IMR-90 (cell line): ENCODE measurements at regions not wholly inside any gene's neighbourhood (a gene's known extent, or its start where the extent isn't known, plus 50 kb on each side); places are given as distances from the start of the nearest gene placed in this dataset.

Source experiments
- ATAC-seq: fragments of 200-7000 bp; cut with Tn5 transposase; 2 replicates; pipeline ENCODE4 v1.9.1; 2020; ENCODE audit warnings: low read depth, mild to moderate bottlenecking, moderate library complexity
- BruUV-seq: library from RNA; stranded (reverse); fragments of 400-500 nt; replicated peaks from 2 replicates; lab custom pipeline; 2021; lab: Mats Ljungman, UMichigan
- CTCF ChIA-PET: fragments of 300-600 bp; formaldehyde crosslinking; extraction: SDS; loops from one replicate; lab custom pipeline; 2021; ENCODE audit warnings: antibody characterized with exemption; lab: Yijun Ruan, JAX
- POLR2A ChIA-PET: fragments of 300-600 bp; sonication (Branson Sonifier 250); formaldehyde crosslinking; loops from one replicate; lab custom pipeline; 2022; ENCODE audit warnings: antibody characterized with exemption; ENCODE audit not compliant: unreplicated experiment; lab: Charles Lee
- DNase-seq: peaks from one replicate; pipeline ENCODE4 v3.0.0; 2013
- H2AFZ ChIP-seq: replicated peaks from 2 replicates; pipeline ENCODE3; 2013; ENCODE audit warnings: low read length, mild to moderate bottlenecking; ENCODE audit not compliant: poor library complexity
- H2AK5ac ChIP-seq: 2 replicates; pipeline ENCODE4 v1.6.1; 2013; ENCODE audit warnings: low read depth, low read length, inconsistent platforms
- H2AK9ac ChIP-seq: replicated peaks from 2 replicates; pipeline ENCODE3; 2013; ENCODE audit warnings: mild to moderate bottlenecking, low read depth, low read length, moderate library complexity; ENCODE audit not compliant: poor library complexity
- H2BK120ac ChIP-seq: 2 replicates; pipeline ENCODE4 v1.6.1; 2013; ENCODE audit warnings: low read depth, low read length, inconsistent platforms
- H2BK15ac ChIP-seq: 3 replicates; pipeline ENCODE4 v1.6.1; 2013; ENCODE audit warnings: low read depth, low read length, inconsistent platforms
- H2BK20ac ChIP-seq: 2 replicates; pipeline ENCODE4 v1.6.1; 2013; ENCODE audit warnings: low read depth, mild to moderate bottlenecking, inconsistent platforms, low read length, moderate library complexity
- H2BK5ac ChIP-seq: 2 replicates; pipeline ENCODE4 v1.6.1; 2013; ENCODE audit warnings: mild to moderate bottlenecking, low read depth, low read length, inconsistent platforms; ENCODE audit not compliant: poor library complexity, severe bottlenecking
- H3K14ac ChIP-seq: replicated peaks from 2 replicates; pipeline ENCODE4 v1.6.1; 2013; ENCODE audit warnings: low read depth, low read length, inconsistent platforms
- H3K18ac ChIP-seq: 2 replicates; pipeline ENCODE4 v1.6.1; 2013; ENCODE audit warnings: low read depth, low read length, control low read depth
- H3K23ac ChIP-seq: 2 replicates; pipeline ENCODE4 v1.6.1; 2013; ENCODE audit warnings: low read depth, low read length, inconsistent platforms
- H3K27ac ChIP-seq: 2 replicates; pipeline ENCODE4 v1.5.1; 2013; ENCODE audit warnings: mild to moderate bottlenecking, control low read depth, low read length; ENCODE audit not compliant: insufficient read depth
- H3K27me3 ChIP-seq: 2 replicates; pipeline ENCODE4 v1.6.1; 2013; ENCODE audit warnings: low read length; ENCODE audit not compliant: control insufficient read depth, insufficient read depth
- H3K36me3 ChIP-seq: 2 replicates; pipeline ENCODE4 v1.6.1; 2013; ENCODE audit warnings: low read length, mixed read lengths; ENCODE audit not compliant: control insufficient read depth, insufficient read depth
- H3K4ac ChIP-seq: 2 replicates; pipeline ENCODE4 v1.6.1; 2013; ENCODE audit warnings: low read depth, low read length, inconsistent platforms
- H3K4me1 ChIP-seq: 2 replicates; pipeline ENCODE4 v1.6.1; 2013; ENCODE audit warnings: low read length, mixed read lengths; ENCODE audit not compliant: control insufficient read depth, insufficient read depth
- H3K4me2 ChIP-seq: 2 replicates; pipeline ENCODE4 v1.6.1; 2013; ENCODE audit warnings: low read depth, mild to moderate bottlenecking, control low read depth, low read length, moderate library complexity
- H3K4me3 ChIP-seq: 2 replicates; pipeline ENCODE4 v1.5.1; 2013; ENCODE audit warnings: low read depth, mild to moderate bottlenecking, control low read depth, low read length, moderate library complexity; ENCODE audit not compliant: insufficient read depth
- H3K56ac ChIP-seq: 2 replicates; pipeline ENCODE4 v1.6.1; 2013; ENCODE audit warnings: low read length, inconsistent platforms; ENCODE audit not compliant: insufficient read depth; ENCODE audit errors: extremely low read depth
- H3K79me1 ChIP-seq, 2 experiments: 2 replicates each; pipeline ENCODE4 v1.6.1; 2013; ENCODE audit warnings: low read length in 2 of 2, inconsistent platforms in 1 of 2, low read depth in 1 of 2
- H3K9ac ChIP-seq: 2 replicates; pipeline ENCODE4 v1.6.1; 2013; ENCODE audit warnings: low read depth, low read length, control low read depth
- H3K9me1 ChIP-seq: 2 replicates; pipeline ENCODE4 v1.6.1; 2013; ENCODE audit warnings: low read length, inconsistent platforms; ENCODE audit not compliant: insufficient read depth
- H3K9me3 ChIP-seq: 2 replicates; pipeline ENCODE4 v1.6.1; 2013; ENCODE audit warnings: low read length; ENCODE audit not compliant: control insufficient read depth, insufficient read depth
- H4K20me1 ChIP-seq: 2 replicates; pipeline ENCODE4 v1.6.1; 2013; ENCODE audit warnings: low read length, inconsistent platforms; ENCODE audit not compliant: insufficient read depth
- H4K5ac ChIP-seq: 2 replicates; pipeline ENCODE4 v1.6.1; 2013; ENCODE audit warnings: mild to moderate bottlenecking, low read depth, low read length, control low read depth
- H4K8ac ChIP-seq, 2 experiments: 2 replicates each; pipeline ENCODE4 v1.6.1; 2013; ENCODE audit warnings: low read depth in 2 of 2, low read length in 2 of 2, control low read depth in 1 of 2, inconsistent platforms in 1 of 2
- H4K91ac ChIP-seq: 2 replicates; pipeline ENCODE4 v1.6.1; 2013; ENCODE audit warnings: low read depth, low read length, inconsistent platforms; ENCODE audit not compliant: insufficient read depth
- ELK1 ChIP-seq: fragments of 150-350 bp; IDR thresholded peaks from 2 replicates; pipeline ENCODE4 v1.6.1; 2016; ENCODE audit warnings: low read depth, mild to moderate bottlenecking, low read length, moderate library complexity, borderline replicate concordance
- MXI1 ChIP-seq: IDR thresholded peaks from 2 replicates; pipeline ENCODE4 v1.6.1; 2012; ENCODE audit warnings: low read depth, mild to moderate bottlenecking, low read length, moderate library complexity, borderline replicate concordance
- NFE2L2 ChIP-seq: fragments of 150-350 bp; IDR thresholded peaks from 2 replicates; pipeline ENCODE4 v1.6.1; 2016; ENCODE audit warnings: low read depth, mild to moderate bottlenecking, low read length
- POLR2A ChIP-seq: IDR thresholded peaks from 2 replicates; pipeline ENCODE4 v1.6.1; 2012; ENCODE audit warnings: mild to moderate bottlenecking, low read depth, low read length
- RAD21 ChIP-seq: IDR thresholded peaks from 2 replicates; pipeline ENCODE4 v1.6.1; 2012; ENCODE audit warnings: low read length, improper control_type of control experiment
- RCOR1 ChIP-seq: IDR thresholded peaks from 2 replicates; pipeline ENCODE4 v1.6.1; 2012; ENCODE audit warnings: mild to moderate bottlenecking, low read length, improper control_type of control experiment; ENCODE audit not compliant: insufficient replicate concordance
- RFX5 ChIP-seq: IDR thresholded peaks from 2 replicates; pipeline ENCODE4 v1.8.0; 2012; ENCODE audit warnings: low read depth, mild to moderate bottlenecking, low read length, moderate library complexity
- WGBS, 2 experiments: methylation state at CpG; one replicate each; pipeline versions ENCODE4 v1.1.5 to v1.1.7; 2013; ENCODE audit warnings: missing lambda C conversion rate in 2 of 2; ENCODE audit not compliant: insufficient read length in 1 of 2; ENCODE audit errors: extremely low coverage in 2 of 2; 5-methylcytosine and 5-hydroxymethylcytosine counted together
- dilution Hi-C: fragments of 300-500 bp; cut with HindIII; formaldehyde crosslinking; loops from one replicate; pipeline ENCODE4 v1.14.3; 2018; ENCODE audit warnings: low sequenced_read_pairs; ENCODE audit not compliant: unreplicated experiment
- in situ Hi-C: fragments of 300-500 bp; cut with MboI; formaldehyde crosslinking; loops from 3 replicates; pipeline ENCODE4 v1.14.3; 2019; ENCODE audit warnings: low sequenced_read_pairs, inconsistent platforms, mixed read lengths
- intact Hi-C: fragments of 100-400 bp; cut with micrococcal nuclease; formaldehyde crosslinking; loops from 2 replicates; pipeline ENCODE4 v1.10.0; 2022
- TF ChIP-seq, protein P1 (sequence below): fragments of 150-350 bp; IDR thresholded peaks from 2 replicates; pipeline ENCODE4 v1.6.1; 2017; ENCODE audit warnings: mild to moderate bottlenecking, antibody characterized with exemption, low read length, low read depth

- H2BK15ac ChIP-seq = no peak overlapping the region; the same call in 2 of the 3 replicates
- H3K14ac ChIP-seq = no peak overlapping the region
- H3K4ac ChIP-seq = peak overlapping the region; percentile 37; the same call in 1 of the 2 replicates
- H2BK5ac ChIP-seq = peak overlapping the region; percentile 73
- no peak overlapping the region for H3K27ac ChIP-seq
- H4K20me1 ChIP-seq = no peaks in the 10 kb centered on the region
- H3K9me1 ChIP-seq = no peaks in the 10 kb centered on the region
- H3K4me1 ChIP-seq = peaks cover 4% of the 10 kb centered on the region
- intact Hi-C loops (no loop called here), in situ Hi-C loops (no loop called here), dilution Hi-C loops (no loop called here)
- H2BK20ac ChIP-seq = peak overlapping the region; percentile 77; the same call in 1 of the 2 replicates
- no peak overlapping the region for H3K9ac ChIP-seq
- no peaks in the 10 kb centered on the region for H3K36me3 ChIP-seq
- CTCF ChIA-PET = interaction anchor here (0.6 kb wide), 1 partner anchor 62 kb away, joined by 6 read pairs; no protein-coding TSS in a partner anchor
- no peak overlapping the region for H3K56ac ChIP-seq
- H3K79me1 ChIP-seq = no peaks in the 10 kb centered on the region
- no peak overlapping the region; the same call in 1 of the 2 replicates for H3K23ac ChIP-seq
- no peak overlapping the region for H2AK5ac ChIP-seq
- H4K8ac ChIP-seq = peak overlapping the region in 1 of 2 experiments; percentile 48; a peak in 2 of 4 replicates
- peak overlapping the region; percentile 25; the same call in 1 of the 2 replicates for H4K91ac ChIP-seq
- H3K9me3 ChIP-seq = no peaks in the 10 kb centered on the region
- no TSS peak for BruUV-seq
- no peaks in the 10 kb centered on the region for H3K27me3 ChIP-seq
- no peak overlapping the region for H2AK9ac ChIP-seq
- no peak overlapping the region for H2AFZ ChIP-seq
- DNase-seq (no peak), ATAC-seq (no peak)
- no CpG with 5 or more reads among the region's 1 CpG for WGBS, 2 experiments
- H3K4me2 ChIP-seq = no peak overlapping the region
- no peak overlapping the region; the same call in 1 of the 2 replicates for H4K5ac ChIP-seq
- POLR2A ChIA-PET = no interaction called here
- H2BK120ac ChIP-seq = peak overlapping the region; percentile 74
- TF ChIP-seq, protein P1, sequence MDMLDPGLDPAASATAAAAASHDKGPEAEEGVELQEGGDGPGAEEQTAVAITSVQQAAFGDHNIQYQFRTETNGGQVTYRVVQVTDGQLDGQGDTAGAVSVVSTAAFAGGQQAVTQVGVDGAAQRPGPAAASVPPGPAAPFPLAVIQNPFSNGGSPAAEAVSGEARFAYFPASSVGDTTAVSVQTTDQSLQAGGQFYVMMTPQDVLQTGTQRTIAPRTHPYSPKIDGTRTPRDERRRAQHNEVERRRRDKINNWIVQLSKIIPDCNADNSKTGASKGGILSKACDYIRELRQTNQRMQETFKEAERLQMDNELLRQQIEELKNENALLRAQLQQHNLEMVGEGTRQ = no peak
- TF ChIP-seq RAD21 (no peak), POLR2A (no peak), NFE2L2 (no peak), RFX5 (no peak), MXI1 (no peak), ELK1 (no peak), RCOR1 (no peak)
- no peak overlapping the region for H3K4me3 ChIP-seq
- H3K18ac ChIP-seq = 0 out of 2 replicates have a peak overlapping the region, but pooled peaks have one; percentile 77
Measured at GRCh38 chr6:140540743-140541142, 1166.3 kb upstream of the CITED2 start.
